Peyer's patch (tissue), 4 donors: ENCODE measurements at regions not wholly inside any gene's neighbourhood (a gene's known extent, or its start where the extent isn't known, plus 50 kb on each side); places are given as distances from the start of the nearest gene placed in this dataset.

Source experiments
- POLR2A ChIP-seq, 2 donors: fragments of 450-650 bp; IDR thresholded peaks; one replicate each; pipeline ENCODE4 v1.5.1; 2017; ENCODE audit warnings: antibody characterized with exemption in 2 of 2, mild to moderate bottlenecking in 2 of 2, moderate library complexity in 2 of 2
- TF ChIP-seq, protein P1 (sequence below), 6 experiments: fragments of 450-650 bp in 4 of 6; fragments of 200-600 bp in 2 of 6; sonication (generic) in 1 of 6; IDR thresholded peaks; one replicate each; pipeline ENCODE4 v1.5.1; 2017 to 2019; ENCODE audit warnings: antibody characterized with exemption in 6 of 6, mild to moderate bottlenecking in 3 of 6, moderate library complexity in 1 of 6

DNA sequence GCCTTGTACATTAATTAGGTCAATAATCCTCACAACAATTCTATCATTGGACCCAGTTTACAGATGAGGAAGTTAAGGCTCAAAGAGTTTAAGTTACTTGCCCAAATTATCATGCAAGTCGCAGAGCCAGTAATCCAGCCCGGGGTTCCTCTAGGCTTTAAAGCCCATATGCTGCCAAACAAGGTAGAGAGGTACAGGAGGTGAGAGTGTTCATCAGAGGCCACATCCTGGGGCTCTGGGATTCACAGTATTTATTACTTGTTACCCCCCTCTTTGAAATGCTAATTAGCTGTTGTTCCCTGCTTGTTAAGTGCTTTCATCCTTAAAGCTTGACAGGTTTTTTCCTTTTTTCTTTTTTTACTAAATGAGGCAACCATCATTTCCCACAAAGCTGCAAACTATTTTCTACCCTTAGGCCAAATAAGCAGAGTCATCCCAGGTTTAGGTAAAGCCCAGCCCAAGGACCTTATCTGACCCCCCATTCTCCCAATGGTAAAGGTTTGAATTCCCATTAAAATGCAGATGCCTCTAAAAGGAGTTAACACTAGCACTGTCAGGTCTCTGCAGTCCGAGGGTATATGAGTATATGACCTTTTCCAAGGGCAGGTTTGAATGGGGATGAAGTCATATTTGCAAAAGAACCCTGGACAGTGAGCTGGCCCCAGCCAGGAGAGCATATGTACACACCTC, 150.3 kb downstream of the SOX3 start:
- TF ChIP-seq, protein P1, sequence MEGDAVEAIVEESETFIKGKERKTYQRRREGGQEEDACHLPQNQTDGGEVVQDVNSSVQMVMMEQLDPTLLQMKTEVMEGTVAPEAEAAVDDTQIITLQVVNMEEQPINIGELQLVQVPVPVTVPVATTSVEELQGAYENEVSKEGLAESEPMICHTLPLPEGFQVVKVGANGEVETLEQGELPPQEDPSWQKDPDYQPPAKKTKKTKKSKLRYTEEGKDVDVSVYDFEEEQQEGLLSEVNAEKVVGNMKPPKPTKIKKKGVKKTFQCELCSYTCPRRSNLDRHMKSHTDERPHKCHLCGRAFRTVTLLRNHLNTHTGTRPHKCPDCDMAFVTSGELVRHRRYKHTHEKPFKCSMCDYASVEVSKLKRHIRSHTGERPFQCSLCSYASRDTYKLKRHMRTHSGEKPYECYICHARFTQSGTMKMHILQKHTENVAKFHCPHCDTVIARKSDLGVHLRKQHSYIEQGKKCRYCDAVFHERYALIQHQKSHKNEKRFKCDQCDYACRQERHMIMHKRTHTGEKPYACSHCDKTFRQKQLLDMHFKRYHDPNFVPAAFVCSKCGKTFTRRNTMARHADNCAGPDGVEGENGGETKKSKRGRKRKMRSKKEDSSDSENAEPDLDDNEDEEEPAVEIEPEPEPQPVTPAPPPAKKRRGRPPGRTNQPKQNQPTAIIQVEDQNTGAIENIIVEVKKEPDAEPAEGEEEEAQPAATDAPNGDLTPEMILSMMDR (IDR thresholded peaks at IDR 0.05) = no peak
- no peak for TF ChIP-seq POLR2A (IDR thresholded peaks at IDR 0.05)
